RWPE1 (cell line): ENCODE measurements at regions not wholly inside any gene's neighbourhood (a gene's known extent, or its start where the extent isn't known, plus 50 kb on each side); places are given as distances from the start of the nearest gene placed in this dataset.

Experiments
- CTCF ChIA-PET: fragments of 350-600 bp; sonication (Branson Sonifier 250); formaldehyde crosslinking; extraction: SDS; loops from one replicate; lab custom pipeline; 2021; lab: Yijun Ruan, JAX
- POLR2A ChIA-PET: fragments of 400-600 bp; formaldehyde crosslinking; extraction: SDS; loops from one replicate; lab custom pipeline; 2020; ENCODE audit warnings: antibody characterized with exemption; ENCODE audit not compliant: low non-redundant PET; lab: Yijun Ruan, JAX
- DNase-seq: peaks from one replicate; pipeline ENCODE4 v3.0.0; 2012; ENCODE audit warnings: low spot score
- H3K27ac ChIP-seq: fragments of 450-650 bp; 2 replicates; pipeline ENCODE4 v1.5.1; 2017
- TF ChIP-seq, protein P1 (sequence below): fragments of 450-650 bp; conservative IDR thresholded peaks from 2 replicates; pipeline ENCODE4 v1.5.1; 2017; ENCODE audit warnings: low read depth, mild to moderate bottlenecking

DNA sequence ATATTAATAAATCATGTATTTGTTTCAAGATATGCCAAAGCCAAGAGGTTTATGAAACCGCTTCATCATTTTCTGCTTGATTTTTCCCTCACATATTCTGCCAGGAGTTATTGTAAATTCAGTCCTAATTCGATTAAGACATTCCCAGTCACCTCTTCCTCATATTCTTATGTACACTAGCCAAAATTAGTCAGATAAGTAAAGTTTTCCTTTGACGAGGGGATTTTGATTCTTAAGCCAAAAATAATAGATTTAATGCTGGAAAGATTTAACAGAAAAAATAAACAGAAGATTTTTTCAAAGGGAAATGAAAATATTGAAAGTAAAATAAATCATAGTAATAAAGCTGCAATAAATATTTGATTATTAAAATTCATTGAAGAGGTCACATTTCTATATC lies 51.0 kb upstream of the VEGFC start:
- no peak for DNase-seq
- H3K27ac ChIP-seq, result no peak overlapping the region
- POLR2A ChIA-PET, result no interaction called here
- CTCF ChIA-PET, result interaction anchor here (0.5 kb wide), 1 partner anchor 27 kb away, joined by 4 read pairs; no protein-coding TSS in a partner anchor
- TF ChIP-seq, protein P1, sequence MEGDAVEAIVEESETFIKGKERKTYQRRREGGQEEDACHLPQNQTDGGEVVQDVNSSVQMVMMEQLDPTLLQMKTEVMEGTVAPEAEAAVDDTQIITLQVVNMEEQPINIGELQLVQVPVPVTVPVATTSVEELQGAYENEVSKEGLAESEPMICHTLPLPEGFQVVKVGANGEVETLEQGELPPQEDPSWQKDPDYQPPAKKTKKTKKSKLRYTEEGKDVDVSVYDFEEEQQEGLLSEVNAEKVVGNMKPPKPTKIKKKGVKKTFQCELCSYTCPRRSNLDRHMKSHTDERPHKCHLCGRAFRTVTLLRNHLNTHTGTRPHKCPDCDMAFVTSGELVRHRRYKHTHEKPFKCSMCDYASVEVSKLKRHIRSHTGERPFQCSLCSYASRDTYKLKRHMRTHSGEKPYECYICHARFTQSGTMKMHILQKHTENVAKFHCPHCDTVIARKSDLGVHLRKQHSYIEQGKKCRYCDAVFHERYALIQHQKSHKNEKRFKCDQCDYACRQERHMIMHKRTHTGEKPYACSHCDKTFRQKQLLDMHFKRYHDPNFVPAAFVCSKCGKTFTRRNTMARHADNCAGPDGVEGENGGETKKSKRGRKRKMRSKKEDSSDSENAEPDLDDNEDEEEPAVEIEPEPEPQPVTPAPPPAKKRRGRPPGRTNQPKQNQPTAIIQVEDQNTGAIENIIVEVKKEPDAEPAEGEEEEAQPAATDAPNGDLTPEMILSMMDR, result no peak

DNA sequence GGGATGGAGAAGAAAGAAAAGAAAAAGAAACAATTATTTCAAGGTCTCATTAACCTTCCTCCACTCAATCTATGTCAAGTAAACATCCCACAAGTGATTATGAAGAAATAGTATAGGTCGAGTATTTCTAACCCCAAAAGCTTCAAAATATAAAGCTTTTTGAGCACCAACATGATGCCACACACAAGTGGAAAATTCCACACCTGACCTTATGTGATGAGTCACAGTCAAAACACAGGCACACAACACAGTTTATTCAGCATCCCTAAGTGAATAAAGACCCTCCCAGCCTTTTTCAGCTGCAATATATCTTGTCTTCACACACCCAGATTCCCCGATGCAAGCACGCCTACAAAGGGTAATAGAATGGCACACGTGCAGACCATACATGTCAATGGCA lies 51.7 kb upstream of the VEGFC start:
- TF ChIP-seq, protein P1, result no peak
- POLR2A ChIA-PET, result no interaction called here
- H3K27ac ChIP-seq, result no peak overlapping the region
- CTCF ChIA-PET, result interaction anchor here (0.6 kb wide), 1 partner anchor 31 kb away, joined by 5 read pairs; no protein-coding TSS in a partner anchor
- no peak for DNase-seq

DNA sequence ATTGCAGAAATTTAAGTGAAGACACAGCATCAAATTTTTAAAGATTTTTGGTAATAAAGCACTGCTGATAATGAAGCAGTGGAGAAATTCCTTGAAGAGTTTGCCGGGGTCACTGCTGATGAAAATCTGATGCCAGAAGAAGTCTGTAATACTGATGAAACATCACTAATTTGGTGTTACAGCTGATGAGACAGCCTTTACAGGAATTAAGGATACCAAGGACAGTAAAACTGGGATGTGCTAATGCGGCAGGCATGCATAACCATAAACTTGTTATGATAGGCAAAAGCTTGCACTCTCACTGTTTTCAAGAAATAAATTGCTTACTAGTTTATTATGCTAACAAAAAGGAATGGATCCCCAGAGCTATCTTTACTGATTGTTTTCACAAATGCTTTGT lies 52.9 kb upstream of the VEGFC start:
- CTCF ChIA-PET, result interaction anchor here (0.6 kb wide), 1 partner anchor 98 kb away, joined by 5 read pairs; no protein-coding TSS in a partner anchor
- TF ChIP-seq, protein P1, result no peak
- peak; percentile 13 for DNase-seq
- POLR2A ChIA-PET, result no interaction called here
- no peak overlapping the region for H3K27ac ChIP-seq

DNA sequence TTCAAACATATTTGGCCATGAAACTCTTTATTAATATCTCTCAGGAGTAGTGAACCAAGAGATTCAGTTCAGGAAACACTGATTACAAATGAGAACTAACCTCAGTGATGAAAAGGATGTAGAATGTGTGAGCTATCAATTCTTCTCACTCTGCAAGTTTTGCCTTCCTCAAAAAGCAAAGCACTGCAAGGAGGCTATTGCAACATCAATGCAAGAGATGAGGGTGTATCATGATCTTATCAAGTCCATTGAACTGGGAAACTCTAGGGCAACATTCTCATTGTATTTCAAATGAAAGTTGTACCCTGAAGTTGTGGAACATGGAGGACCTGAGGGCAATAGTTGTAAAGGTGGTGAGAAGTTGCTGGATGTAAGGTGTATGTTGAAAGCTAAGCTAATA lies 56.4 kb upstream of the VEGFC start:
- no peak for DNase-seq
- ChIA-PET POLR2A (no interaction called here), CTCF (no interaction called here)
- no peak overlapping the region for H3K27ac ChIP-seq
- TF ChIP-seq, protein P1, result no peak

DNA sequence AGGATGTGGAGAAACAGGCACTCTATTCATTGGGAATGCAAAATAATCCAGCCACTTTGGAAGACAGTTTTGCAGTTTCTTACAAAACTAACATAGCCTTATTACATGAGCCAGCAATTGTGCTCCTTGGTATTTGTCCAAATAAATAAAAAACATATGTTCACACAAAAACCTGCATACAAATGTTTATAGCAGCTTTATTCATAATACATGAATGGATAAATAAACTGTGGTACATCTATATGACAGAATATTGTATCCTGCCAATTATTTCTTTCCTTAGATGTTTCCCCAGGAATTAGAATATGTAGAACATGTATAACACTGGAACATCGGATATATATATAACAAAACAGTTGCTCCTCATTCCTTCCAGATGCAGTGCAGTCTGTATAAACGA lies 57.7 kb upstream of the VEGFC start:
- no peak overlapping the region for H3K27ac ChIP-seq
- TF ChIP-seq, protein P1, result no peak
- POLR2A ChIA-PET, result no interaction called here
- no peak for DNase-seq
- CTCF ChIA-PET, result no interaction called here

DNA sequence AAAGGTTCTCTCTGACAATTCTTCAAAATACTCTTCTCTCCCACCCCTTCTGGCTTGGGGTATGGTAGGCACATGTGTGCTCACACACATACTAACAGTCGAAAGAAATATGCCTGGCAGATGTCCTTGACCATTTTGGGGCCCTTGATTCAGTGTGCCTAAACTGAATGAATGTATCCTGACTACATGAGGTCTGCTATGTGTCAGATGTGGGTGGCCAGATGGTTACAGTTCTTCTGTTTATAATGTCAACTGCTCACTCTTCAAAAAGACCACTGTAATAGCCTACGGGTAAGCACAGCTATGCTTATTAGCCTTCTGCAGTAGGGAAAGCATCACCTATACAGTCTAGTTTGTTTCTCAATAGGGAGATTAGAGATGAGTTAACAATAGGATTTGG lies 63.7 kb upstream of the VEGFC start:
- CTCF ChIA-PET, result interaction anchor here (0.5 kb wide), 1 partner anchor 19 kb away, joined by 4 read pairs; no protein-coding TSS in a partner anchor
- TF ChIP-seq, protein P1, result no peak
- DNase-seq, result no peak
- H3K27ac ChIP-seq, result no peak overlapping the region
- POLR2A ChIA-PET, result no interaction called here
